ENCODE measurements at regions not wholly inside any gene's neighbourhood (a gene's known extent, or its start where the extent isn't known, plus 50 kb on each side); places are given as distances from the start of the nearest gene placed in this dataset.

DNA sequence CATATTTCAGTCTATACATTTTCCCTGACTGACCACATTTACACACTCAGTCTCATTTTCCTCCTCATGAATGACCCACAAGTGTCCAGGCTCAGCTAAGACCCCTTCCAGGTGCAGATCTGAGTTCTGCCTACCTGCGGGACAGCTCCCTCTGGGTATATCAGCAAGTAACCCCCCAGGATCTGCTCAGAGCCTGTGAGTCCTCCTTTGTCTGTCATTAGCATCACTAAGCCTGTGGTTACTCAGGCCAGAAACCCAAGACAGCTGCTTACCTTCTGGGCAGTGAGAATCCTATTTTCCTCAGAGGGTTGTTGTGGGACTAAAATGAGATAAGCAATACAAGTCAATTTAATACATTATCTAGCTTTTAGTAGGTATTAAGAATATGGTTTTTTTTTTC, 487.6 kb upstream of the BOD1L1 start:
- no peak for TF ChIP-seq POLR2A (IDR thresholded peaks at IDR 0.05)
- TF ChIP-seq, protein P1, sequence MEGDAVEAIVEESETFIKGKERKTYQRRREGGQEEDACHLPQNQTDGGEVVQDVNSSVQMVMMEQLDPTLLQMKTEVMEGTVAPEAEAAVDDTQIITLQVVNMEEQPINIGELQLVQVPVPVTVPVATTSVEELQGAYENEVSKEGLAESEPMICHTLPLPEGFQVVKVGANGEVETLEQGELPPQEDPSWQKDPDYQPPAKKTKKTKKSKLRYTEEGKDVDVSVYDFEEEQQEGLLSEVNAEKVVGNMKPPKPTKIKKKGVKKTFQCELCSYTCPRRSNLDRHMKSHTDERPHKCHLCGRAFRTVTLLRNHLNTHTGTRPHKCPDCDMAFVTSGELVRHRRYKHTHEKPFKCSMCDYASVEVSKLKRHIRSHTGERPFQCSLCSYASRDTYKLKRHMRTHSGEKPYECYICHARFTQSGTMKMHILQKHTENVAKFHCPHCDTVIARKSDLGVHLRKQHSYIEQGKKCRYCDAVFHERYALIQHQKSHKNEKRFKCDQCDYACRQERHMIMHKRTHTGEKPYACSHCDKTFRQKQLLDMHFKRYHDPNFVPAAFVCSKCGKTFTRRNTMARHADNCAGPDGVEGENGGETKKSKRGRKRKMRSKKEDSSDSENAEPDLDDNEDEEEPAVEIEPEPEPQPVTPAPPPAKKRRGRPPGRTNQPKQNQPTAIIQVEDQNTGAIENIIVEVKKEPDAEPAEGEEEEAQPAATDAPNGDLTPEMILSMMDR (IDR thresholded peaks at IDR 0.05) = no peak

All from vagina (tissue), 2 donors.